SIG-M5 (cell line): ENCODE measurements at regions not wholly inside any gene's neighbourhood (a gene's known extent, or its start where the extent isn't known, plus 50 kb on each side); places are given as distances from the start of the nearest gene placed in this dataset.
"Not testable (repeated sequence)": the region's sequence is repeated elsewhere in the genome, so short reads cannot be mapped to it uniquely, and the experiment has no call there.

ENCODE experiments used
- DNase-seq: peaks from one replicate; lab custom pipeline; 2025; lab: John Stamatoyannopoulos, UW

DNA sequence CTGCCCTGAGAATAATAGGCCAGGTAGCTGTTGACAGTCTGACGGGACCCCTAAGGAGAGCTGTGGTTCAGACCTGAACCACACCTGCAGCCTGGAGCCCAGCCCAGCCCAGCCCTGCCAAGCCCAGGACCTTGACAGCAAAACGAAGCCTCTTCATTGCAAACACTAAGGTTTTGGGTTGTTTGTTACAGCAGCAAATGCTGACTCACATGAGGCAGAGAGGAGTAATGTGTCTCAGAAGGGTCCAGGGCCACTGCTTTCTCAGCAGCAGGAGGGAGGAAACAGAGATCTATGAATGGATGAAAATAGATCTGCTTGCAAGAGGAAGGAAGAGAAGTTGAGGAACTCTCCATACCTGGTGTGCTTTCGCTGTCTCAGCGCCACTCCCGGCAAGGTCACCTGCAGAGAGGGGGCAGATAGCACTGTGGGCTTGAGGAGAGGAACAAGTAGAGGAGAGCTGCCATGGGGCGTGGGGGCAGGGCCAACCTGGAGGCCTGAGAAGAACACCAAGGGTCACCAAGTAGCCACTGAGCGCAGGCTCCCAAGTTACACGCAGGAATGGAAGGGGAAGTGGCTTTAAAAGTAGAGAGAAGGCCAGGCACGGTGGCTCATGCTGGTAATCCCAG lies 127.2 kb downstream of the ZNF281 start:
- DNase-seq: no peak

DNA sequence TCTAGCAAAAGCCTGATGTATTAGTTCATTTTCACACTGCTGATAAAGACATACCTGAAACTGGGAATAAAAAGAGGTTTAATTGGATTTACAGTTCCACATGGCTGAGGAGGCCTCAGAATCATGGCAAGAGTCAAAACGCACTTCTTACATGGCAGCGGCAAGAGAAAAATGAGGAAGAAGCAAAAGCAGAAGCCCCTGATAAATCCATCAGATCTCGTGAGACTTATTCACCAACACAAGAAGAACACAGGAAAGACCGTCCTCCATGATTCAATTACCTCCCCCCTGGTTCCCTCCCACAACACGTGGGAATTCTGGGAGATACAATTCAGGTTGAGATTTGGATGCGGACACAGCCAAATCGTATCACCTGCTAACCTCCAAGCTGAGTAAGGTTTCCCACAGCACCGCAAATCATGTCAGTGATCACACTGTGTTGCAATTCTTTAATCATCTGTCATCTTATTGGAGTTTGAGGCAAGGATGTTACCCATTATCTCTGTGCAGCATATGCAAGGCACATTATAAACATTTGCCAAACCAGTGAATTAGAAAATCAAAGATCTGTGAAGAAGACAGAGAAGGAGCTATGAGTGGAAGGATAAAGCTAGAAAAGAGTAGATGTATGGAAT lies 128.5 kb downstream of the ZNF281 start:
- DNase-seq: no peak

DNA sequence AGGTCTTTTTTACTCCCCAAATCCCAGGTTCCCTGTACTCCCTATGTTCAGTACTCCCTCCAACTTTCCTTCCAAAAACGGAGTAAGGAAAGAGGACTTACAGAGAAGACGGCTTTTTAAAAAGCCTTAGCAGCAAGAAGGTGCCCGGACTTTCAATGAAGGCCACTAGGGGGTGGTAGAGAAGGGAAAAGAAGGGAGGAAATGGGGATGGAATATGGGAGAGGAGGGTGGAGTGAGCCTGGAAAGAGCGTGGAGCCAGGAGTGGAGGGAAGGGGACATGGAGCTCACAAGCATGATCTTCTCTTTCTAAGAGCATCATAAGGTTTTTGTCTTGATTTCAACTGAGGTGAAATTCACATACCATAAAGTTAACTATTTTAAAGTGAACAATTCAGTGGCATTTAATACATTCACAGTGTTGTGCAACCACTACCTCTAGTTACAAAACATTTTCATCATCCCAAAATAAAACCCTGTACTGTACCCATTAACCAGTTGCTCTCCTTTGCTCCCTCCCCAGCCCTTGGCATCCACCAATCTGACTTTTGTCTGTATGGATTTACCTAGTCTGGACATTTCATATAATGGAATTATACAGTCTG lies 129.9 kb downstream of the ZNF281 start:
- DNase-seq: no peak

DNA sequence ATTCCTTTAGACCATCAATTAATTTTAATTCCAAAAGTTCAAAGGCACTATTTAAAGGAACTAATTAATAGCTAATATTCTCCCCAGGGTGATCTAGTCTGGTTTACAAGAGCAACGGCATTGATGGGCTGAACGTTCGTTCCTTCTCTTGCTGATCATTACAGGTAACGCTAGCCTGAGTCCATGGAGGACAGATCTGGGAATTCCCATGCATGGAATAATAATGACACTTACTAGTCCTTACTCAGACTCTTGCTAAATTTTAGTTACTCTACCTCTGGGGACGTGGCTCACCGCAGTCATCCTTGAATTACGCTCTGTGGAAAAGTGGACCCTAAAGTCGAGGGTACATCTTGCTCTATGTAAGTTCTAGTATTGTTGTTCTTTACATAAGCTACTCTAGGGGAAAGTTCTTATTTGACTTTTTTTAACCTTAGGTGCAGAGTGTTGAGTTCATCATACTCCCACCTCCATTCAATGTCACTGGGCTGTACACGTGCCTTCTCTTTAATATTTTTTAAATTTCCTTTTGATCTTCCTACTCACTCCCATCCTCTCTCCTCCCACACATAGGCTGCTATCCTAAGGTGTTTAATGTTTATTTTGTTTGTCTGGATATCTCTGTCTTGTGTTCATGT lies 133.9 kb downstream of the ZNF281 start:
- DNase-seq: no peak

DNA sequence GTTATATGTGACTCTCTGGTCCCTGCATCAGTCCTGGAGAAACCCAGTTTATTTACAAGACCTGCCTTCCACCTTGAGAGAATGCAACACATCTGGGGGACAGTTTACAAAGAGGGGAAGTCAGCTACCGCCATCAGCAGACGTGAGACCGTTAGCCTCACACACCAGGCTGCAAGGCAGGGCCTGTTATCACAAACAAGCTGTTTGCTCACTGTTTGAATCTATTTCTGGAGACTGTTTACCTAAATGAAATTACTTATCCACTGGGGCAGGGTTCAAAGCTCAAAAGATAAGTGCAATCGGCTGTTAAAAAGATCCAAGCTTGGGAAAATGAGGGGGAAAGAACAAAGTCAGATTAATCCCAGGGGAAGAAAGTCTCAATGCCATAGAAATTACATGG lies 134.4 kb downstream of the ZNF281 start:
- DNase-seq: no peak

DNA sequence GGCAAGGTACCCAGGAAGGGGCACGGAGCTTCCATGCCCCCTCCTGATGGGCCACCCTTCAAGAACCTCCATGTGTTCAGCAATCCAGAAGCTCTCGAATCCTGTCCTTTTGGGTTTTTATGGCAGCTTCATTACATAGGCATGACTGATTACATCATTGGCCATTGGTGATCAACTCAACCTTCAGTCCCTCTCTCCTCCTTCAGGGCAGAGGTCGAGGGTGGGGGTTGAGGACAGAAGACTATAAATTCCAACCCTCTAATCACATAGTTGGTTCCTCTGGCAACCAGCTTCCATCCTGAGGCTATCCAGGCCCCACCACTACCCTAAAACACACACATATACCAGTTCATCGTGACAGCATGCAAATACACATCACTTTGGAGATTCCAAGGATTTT lies 135.7 kb downstream of the ZNF281 start:
- DNase-seq: no peak

DNA sequence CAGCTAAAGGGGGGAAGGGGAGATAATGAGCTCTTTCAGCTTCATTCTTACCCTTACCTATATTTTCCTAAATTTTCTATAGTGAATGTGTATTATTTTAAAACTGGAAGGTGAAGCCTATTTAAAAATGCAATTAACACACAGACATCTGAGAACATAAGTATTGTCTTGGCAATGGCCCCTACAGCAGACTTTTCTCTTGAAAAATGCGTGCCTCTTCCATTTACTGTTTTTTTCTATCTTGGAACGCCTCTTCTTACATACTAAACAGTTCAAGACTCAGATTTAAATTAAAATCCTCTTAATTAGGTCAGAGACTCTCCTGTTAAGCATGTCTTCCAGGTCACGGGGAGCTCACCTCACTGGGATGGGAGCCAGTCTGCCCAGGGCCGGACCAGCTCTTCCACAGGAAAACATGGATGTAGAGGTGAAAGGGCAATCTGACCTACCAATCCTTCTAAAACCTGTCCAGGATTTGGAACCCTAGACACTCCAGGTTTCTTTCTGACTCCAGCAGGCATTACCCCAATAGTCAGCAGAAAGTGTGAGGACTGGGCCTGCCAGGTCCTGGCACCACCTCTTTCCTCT lies 137.3 kb downstream of the ZNF281 start:
- no peak for DNase-seq

DNA sequence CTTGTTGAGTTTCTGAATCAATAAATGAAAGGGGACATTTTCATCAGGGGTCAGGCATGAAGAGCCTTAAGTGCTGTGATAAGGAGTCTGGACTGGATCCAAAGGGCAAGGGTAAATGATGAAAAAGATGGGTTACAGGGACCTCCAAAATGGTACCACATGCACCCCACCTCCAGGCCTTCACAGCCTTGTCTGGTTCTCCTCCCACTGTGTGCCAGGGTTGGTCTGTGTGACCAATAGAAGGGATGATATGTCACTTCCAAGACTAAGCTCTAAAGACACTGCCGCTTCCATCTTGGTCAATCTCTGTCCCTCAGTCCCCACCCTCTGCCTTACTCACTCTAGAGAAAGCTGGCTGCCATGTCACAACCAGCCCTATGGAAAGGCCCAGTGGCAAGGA lies 140.6 kb downstream of the ZNF281 start:
- DNase-seq: no peak

DNA sequence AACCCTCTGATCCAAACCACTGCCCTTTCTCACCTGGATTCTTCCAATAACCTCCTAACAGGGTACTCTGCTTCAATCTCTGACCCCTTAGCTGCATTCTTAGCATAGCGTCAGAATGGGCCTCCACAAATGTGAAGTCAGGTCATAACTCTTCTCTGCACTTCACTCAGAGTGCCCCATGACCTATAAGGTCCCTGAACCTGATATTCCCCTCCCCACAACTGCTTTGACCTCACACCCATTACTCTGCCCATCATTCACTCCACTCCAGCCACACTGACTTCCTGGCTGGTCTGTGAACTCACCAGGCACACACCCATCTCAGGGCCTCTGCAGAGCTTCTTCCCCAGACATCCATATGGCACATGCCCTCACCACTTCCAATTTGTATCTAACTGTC lies 141.9 kb downstream of the ZNF281 start:
- DNase-seq: no peak

DNA sequence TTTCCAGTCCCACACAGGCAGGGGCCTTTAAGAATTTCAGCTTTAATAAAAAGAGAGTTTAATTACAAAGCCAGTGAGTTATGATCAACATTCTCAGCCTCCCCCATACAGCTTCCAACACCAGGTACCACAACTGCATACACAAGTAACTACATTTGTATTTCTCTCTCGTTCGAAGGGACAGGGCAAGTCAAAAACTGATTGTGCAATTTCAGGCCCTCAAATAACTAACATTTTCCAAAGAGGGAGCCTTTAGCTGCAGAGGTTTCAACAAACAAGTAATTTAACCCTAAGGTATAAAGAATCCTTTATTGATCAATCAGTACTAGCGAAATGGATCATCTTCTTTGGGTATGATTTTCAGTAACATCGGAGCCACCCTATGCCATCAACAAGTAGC lies 142.4 kb downstream of the ZNF281 start:
- no peak for DNase-seq

DNA sequence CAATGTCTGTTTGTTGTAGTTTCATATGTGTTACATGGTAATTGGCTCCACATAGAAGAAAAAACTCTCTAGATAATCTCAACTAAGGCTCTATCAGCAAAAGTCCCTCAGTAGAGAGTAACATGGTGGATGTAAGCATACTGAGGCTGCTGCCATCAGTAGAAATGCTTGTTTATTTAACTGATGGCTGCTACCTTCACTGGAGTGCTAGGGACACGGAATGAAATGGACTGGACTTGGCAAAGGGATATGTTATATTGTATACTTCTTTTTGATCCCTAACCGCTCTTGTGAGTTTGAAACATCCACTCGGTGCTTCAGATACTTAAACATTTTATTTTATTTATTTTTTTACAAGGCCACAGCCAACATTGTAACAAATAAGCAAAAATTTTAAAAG lies 143.0 kb downstream of the ZNF281 start:
- DNase-seq: no peak

DNA sequence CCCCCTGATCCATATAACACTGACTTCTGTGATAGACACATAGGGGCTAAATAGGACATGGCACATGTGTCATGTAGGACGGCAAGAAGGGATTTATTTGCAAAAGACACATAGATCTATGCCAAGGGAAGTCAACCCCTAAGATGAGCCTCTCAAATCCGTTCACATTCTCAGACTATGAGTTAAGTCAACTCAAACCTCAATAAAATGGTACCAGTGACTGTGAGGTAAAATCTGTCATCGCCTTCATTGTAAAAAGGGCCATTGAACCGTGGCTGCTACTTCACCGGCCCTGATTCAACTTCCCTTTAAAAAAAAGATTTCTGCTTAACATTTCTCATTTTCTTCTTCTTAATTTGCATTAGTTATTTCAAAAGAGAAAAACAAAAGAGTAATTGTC lies 144.0 kb downstream of the ZNF281 start:
- no peak for DNase-seq

DNA sequence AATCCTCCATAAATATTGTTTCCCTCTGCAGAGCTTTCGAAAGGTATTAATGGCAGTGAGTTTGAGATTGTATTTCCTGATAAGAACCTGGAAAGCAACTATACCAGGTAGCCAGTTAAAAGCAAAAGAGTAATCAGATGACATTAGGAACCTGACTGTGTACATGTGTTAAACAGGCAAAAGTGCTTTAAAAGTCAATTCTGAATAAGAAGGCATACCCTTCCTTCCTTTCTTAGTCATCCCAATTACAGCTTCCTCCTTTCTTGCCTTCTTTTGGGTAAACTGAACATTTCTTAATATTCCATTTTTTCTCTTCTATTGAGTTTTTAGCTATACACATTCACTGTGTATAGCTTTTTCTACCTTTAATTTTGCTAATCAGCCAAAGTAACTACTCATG lies 144.7 kb downstream of the ZNF281 start:
- no peak for DNase-seq

DNA sequence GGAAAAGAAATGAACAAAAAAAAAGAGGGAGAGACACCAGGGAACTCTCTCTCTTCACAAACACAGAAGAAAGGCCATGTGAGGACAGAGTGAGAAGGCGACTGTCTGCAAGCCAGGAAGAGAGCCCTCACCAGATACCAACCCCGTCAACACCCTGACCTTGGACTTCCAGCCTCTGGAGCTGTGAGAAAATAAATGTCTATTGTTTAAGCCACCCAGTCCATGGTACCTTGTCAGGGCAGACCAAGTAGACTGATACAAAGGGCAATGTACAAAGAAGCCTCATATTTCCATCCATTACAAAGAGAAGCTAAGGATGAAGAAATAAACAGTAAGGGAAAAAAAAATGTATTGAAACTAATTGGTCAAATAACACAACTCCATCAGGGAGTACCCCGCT lies 146.6 kb downstream of the ZNF281 start:
- no peak for DNase-seq

DNA sequence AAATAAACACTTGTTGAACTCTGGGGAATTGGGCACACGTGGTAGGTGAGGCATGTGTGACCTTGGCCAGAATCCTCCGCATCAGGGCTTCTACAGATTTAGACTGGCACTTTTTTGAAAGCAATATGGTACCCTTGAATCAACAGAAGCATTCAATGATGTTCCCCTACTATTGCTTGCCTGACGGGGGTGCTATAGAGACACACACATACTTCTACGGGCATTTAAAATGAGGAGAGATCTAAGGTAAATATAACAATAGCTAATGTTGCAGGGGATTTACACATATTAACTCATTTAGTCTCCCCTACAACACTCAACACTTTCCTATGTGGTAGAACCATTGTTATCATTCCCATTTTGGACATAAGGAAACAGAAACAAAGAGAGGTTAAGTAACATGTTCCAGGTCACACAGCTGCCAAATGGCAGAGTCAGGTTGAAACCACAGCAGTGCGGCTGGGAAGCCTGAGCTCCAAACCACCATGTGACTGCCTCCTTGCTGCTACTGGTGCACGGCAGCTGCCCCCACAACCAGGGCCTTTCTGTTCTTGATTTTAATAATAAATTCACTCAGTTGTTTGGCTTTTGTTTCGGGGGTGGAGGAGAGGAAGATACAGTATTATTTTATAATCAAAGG lies 147.4 kb downstream of the ZNF281 start:
- DNase-seq: no peak

DNA sequence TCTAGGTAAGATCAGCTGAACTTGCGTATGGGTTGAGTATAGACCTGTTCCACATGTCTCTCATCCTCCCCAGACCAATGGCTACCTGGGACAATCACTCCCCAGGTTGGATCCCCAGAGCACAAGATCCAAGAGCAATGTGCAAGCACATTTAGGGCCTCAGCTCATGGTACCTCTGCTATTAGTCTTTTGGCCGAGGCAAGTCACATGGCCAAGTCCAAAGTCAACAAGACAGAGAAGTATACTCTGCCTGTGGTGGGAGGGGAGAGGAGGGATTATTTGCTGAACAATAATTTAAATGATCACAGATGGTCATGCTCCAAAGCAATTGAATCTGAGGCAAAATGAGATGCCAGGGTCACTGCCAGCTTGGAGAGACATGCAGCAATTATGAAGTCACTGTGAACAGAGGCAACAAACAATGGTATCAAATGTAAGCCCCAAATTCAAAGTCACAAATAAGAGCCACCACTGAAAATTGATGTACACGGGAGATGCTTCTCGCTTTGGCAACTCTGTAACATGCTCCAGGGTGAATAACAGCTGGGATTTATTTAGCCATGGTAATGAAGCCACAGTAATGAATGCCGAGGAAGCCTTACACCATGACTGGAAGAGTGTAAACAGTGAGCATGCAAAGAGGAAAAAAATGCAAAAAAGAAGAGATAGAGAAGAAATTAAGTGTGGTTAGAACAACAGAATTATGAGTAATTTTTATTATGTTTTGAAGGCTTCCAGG lies 149.1 kb downstream of the ZNF281 start:
- DNase-seq: no peak

DNA sequence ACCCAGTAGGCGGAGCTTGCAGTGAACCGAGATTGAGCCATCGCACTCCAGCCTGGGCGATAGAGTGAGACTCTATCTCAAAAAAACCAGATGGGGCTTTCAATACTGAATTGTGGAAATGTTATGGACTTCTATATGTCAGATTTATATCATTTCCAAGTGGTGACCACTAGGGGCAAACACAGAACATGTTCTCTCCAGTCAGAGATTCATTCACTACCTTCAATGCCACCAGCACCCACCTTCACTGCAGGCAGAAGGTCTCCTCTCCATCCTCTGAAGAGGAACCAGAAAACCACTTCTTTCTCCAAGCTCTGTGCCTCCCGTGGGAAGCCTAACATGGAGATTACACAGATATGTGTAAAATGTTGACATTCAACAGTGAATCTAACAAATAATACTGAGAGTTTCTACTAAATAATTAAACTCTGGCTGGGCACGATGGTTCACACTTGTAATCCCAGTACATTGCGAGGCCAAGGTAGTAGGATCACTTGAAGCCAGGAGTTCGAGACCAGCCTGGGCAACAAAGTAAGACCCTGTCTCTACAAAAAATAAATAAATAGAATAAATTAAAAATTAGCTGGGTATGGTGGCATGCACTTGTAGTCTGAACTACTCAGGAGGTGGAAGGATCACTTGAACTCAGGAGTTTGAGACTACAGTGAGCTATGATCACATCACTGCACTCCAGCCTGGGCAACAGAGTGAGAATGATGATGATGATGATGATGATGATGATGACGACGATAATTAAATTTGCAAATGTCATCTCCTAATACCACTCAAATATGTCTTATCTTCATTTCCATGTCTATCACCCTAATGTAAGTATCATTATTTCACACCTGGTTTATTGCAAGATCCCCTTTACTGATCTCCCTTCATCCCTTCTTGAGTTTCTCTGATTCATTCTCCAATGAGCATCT lies 151.1 kb downstream of the ZNF281 start:
- no peak for DNase-seq

DNA sequence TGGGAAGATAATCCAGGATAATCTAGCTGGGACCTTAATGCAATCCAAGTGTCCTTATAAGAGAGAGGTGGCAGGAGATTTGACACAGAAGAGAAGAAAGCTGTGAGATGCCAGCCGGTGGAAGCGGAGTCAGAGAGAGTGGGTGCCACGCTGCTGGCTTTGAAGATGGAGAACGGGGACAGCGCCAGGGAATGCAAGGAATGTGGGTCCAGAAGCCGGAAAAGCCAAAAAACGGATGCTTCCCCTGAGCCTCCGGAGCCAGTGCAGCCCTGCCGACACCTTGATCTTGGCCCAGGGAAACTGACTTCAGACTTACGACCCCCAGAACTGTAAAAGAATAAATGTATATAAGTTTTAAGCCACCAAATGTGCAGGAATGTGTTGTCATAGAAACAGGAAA lies 152.6 kb downstream of the ZNF281 start:
- DNase-seq: no peak

DNA sequence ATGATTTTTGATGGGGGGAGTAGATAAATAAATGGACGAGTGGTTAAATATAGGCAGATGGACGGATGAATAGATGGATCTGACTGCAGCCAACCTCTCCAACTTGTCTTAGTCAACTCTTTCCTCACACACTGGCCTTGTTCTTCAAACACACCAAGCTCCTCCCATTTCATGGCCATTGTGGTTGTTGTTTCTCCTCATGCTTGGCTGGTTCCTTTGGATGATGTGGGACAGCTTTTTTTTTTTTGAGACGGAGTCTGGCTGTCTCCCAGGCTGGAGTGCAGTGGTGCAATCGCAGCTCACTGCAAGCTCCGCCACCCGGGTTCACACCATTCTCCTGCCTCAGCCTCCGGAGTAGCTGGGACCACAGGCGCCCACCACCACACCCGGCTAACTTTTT lies 155.2 kb downstream of the ZNF281 start:
- DNase-seq: not testable (repeated sequence)

DNA sequence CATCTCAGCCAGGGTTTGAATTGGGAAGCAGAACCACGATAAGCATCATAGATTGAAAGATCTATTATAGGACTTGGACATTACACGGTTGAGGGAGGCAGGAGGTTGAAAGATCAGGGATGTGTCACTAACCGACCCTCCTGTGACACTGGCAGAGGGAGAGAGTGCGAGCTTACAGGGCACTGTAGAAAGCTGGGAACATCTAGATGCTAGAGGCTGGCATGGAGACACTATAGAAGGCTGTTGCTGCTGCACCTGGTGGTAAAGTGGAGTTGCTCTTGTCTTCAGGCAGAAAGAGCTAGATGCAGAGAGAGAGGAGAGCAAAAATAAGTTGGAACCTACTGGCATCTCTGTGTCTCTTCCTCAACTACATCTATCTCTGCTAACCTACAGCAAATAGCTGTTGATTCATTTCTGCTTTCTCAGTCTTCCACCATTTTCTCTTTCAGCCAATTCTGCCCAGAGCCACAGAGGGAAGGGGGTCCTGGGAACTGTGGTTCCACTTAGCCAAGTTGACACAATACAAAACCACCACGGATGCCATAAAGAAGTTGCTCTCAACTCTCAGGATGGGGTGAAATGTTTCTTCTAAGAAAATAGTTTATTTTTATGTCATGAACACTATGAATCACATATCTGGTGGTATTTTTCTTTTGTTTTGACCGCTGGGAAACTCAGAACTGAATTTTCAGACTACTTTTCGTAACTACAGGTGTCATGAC lies 155.9 kb downstream of the ZNF281 start:
- no peak for DNase-seq
